UCSD-AML1 (cell line): ENCODE measurements at regions not wholly inside any gene's neighbourhood (a gene's known extent, or its start where the extent isn't known, plus 50 kb on each side); places are given as distances from the start of the nearest gene placed in this dataset.
"Not testable (repeated sequence)": the region's sequence is repeated elsewhere in the genome, so short reads cannot be mapped to it uniquely, and the experiment has no call there.

Experiments used
- DNase-seq: peaks from one replicate; lab custom pipeline; 2025; ENCODE audit not compliant: unreplicated experiment; lab: John Stamatoyannopoulos, UW

DNA sequence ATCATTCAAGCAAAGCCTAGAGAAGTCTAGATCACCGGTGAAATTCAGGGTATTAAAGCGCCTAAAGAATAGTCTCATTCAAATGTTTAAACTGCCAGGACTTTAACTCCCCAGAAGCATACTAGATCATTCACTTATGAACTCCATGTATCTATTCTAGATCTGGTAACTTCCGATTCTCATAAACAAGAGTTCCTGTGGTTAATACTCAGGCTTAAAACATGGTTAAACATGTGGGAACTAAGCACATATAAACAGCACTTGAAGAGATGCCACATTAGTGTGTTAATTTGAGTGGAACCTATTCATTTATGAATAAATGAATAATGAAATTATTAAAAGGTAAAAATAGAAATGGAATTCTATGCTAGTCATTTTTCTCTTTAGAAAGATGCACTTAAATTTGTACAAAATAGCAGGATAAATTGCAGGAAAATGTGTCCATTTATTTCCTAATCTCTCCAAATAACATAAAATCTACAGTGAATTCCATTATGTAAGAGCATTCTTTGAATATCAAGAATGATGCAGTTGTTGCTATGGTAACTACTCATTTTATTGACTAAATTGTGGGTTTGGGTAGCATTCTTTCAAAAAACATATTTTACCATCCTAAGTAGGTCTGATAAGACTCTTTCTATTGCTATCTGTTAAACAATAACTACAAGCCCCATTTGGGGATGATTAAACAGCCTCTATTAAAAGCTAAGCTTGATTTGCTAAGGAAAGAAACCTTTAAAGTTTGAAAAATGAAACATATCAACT lies 147.6 kb upstream of the TMEM168 start:
- no peak for DNase-seq

- DNase-seq: no peak
Observed at GRCh38 chr7:112933598-112933997, 143.4 kb upstream of the TMEM168 start.

GRCh38 chr7:112930787-112931186 lies 140.6 kb upstream of the TMEM168 start:
- DNase-seq: no peak

DNA sequence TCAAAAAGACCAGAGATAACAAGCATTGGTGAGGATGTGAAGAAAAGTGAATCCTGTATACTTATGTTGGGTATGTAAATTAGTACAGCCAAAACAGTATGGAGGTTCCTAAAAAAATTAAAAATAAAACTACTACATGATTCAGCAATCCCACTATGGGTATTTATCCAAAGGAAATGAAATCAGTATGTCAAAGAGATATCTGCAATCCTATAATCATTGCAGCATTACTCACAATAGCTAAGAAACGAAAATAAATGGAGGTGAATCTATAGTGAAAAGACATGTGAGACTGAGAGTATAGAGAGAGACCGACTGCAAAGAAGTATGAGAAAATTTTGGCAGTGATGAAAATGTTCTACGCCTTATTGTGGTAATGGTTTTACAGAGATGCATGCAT lies 139.2 kb upstream of the TMEM168 start:
- DNase-seq: no peak

GRCh38 chr7:112926018-112926417 lies 135.8 kb upstream of the TMEM168 start:
- no peak for DNase-seq

DNA sequence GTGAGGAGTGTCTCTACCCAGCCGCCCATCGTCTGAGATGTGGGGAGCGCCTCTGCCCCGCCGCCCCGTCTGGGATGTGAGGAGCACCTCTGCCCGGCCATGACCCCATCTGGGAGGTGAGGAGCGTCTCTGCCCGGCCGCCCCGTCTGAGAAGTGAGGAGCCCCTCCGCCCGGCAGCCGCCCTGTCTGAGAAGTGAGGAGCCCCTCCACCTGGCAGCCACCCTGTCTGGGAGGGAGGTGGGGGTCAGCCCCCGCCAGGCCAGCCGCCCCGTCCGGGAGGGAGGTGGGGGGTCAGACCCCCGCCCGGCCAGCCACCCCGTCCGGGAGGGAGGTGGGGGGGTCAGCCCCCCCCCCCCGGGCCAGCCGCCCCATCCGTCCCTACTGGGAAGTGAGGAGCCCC lies 132.4 kb upstream of the TMEM168 start:
- not testable (repeated sequence) for DNase-seq

DNA sequence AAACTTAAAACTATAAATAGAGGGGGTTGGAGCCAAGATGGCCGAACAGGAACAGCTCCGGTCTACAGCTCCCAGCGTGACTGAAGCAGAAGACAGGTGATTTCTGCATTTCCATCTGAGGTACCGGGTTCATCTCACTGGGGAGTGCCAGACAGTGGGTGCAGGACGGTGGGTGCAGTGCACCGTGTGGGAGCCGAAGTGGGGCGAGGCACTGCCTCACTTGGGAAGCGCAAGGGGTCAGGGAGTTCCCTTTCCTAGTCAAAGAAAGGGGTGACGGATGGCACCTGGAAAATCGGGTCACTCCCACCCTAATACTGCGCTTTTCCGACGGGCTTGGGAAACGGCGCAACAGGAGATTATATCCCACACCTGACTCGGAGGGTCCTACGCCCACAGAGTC lies 126.2 kb upstream of the TMEM168 start:
- not testable (repeated sequence) for DNase-seq

DNA sequence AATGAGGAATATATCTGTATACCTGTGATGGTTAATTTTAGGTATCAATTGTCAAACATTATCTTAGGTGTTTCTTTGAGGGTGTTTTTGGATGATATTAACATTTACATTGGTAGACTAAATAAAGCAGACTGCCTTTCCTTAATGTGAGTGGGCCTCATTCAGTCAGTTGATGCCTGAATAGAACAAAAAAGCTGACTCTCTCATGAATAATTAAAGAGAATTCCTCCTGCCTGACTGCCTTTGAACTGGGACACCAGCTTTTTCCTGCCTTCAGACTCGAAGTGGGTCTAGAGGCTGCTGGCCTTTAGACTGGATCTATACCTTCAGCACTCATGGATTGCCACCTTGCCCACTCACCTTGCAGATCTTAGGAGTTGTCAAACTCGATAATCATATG lies 117.9 kb upstream of the TMEM168 start:
- no peak for DNase-seq

- DNase-seq: no peak
Observed at GRCh38 chr7:112907658-112908057, 117.5 kb upstream of the TMEM168 start.

DNA sequence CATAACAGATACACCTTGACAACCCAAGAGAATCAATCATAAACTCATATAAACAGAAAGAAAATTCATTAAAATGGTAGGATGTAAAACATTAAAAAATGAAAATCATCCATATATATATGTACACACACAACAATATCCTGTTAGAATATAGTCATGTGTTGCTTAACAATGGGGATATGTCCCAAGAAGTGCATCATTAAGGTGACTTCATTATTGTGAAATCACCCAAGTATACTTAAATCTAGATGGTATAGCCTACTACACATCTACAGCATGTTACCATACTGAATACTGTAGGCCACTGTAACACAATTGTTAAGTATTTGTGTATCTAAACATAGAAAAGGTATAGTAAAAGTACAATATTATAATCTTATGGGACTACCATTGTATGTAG lies 115.8 kb upstream of the TMEM168 start:
- DNase-seq: no peak

GRCh38 chr7:112905413-112905812 lies 115.2 kb upstream of the TMEM168 start:
- no peak for DNase-seq

- peak; percentile 7 for DNase-seq
Observed at GRCh38 chr7:112898432-112899290, 108.5 kb upstream of the TMEM168 start.

DNA sequence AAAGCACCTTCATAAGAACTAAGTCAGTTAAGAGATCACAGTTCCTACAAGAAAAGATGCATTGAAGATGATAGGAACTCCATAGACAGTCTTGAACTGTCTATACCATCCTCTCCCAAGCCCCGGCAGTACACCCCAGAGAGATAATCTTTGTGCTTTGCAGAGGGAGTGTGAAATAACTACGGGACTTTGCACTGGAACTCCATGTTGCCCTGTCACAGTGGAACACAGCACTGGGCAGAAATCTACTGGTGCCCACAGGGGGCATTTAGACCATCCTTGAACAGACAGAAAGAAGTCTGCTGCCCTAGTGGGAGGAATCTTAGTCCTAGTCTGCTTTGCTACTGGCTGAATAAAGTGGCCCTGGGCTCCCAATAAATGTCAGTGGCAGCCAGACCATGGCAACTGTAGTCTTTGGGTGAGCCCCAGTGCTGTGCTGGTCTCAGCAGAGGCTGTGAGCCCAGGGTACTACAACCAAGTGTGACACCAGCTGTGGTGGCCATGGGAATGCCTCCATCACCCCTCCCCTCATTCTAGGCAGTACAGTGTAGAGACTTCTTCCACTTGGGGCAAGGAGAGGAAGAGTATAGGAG lies 107.7 kb upstream of the TMEM168 start:
- DNase-seq: no peak

GRCh38 chr7:112896026-112896601 lies 105.9 kb upstream of the TMEM168 start:
- DNase-seq: no peak

DNA sequence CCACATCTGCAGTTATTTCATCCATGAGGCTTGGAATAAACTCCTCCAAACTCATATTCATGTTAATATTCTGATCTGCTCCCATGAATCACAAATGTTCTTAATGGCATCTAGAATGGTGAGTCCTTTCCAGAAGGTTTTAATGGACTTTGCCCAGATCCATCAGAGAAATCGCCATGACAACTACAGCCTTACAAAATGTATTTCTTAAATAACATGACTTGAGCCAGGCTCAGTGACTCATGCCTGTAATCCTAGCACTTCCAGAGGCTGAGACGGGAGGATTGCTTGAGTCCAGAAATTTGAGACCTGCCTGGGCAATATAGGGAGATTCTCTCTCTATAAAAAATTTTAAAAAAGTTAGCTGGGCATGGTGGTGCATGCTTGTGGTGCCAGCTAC lies 102.1 kb upstream of the TMEM168 start:
- DNase-seq: no peak

DNA sequence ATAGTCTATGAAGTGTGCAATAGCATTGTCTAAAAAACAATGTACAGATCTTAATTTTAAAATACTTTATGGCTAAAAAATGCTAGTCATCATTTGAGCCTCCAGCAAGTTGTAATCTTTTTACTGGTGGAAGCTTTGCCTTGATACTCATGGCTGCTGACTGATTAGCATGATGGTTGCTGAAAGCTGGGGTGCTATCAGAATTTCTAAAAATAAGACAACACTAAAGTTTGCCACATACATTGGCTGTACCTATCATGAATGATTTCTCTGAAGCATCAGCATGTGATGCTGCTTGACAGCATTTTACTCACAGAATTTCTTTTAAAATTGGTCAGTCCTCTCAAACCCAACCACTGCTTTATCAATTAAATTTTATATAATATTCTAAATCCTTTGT lies 101.5 kb upstream of the TMEM168 start:
- DNase-seq: no peak

DNA sequence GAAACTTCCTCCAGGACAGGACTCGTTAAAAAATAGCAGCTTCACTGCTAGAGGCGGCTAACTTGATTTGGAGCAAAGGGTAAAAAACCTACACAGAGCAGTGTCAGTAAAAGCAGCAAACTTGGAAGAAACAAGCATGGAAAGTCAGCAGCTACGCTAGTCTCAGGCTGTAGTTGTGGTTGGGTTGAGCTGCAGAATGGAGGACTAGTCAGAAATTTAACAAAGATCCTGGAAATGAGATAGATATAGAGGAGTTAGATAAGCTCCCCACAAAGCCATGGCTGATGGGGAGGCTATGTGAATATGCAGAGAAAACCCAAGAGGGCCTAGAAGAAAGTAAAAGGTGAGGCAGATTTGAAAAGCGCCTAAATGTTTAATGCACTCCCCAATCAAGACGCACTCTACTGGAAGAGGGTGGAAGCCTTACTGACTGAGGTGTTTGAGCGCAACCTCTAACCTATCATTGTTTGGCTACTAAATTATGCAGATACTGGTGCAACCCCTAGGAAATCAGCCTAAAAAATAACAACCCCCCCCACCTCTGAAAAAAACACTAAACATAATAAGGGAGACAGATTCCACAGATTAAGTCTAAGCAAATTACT lies 99.7 kb upstream of the TMEM168 start:
- DNase-seq: no peak

- DNase-seq: no peak
Observed at GRCh38 chr7:112889268-112889667, 99.1 kb upstream of the TMEM168 start.

GRCh38 chr7:112888781-112889180 lies 98.6 kb upstream of the TMEM168 start:
- DNase-seq: no peak

DNA sequence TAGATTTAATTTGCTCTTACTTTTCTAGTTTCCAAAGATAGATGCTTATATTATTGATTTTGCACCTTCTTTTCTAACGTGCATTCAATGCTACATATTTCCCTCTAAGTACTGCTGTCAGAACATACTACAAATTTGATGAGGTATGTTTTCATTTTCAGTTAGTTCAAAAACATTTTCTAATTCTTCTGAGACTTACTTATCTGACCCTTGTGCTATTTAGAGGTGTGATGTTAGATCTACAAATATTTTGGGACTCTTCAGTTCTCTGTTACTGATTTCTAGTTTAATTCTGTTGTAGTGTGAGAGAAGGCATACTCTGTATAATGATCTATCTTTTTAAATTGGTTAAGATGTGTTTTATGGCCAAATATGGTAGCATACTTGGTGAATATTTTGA lies 97.8 kb upstream of the TMEM168 start:
- no peak for DNase-seq

- DNase-seq: no peak
Observed at GRCh38 chr7:112887337-112887736, 97.1 kb upstream of the TMEM168 start.
